CD14-positive monocyte (primary cell): ENCODE measurements at regions not wholly inside any gene's neighbourhood (a gene's known extent, or its start where the extent isn't known, plus 50 kb on each side); places are given as distances from the start of the nearest gene placed in this dataset.

ENCODE experiments used
- DNase-seq, 3 donors: peaks; one replicate each; pipeline ENCODE4 v3.0.0-alpha.2; 2011 to 2022
- H2AFZ ChIP-seq: 2 replicates; pipeline ENCODE4 v1.6.0; 2012; ENCODE audit warnings: mild to moderate bottlenecking, low read depth, low read length, inconsistent platforms; ENCODE audit not compliant: insufficient read depth, poor library complexity, severe bottlenecking
- H3K27ac ChIP-seq, 2 donors: 1 replicate in 1 of 2; 2 replicates in 1 of 2; pipeline ENCODE4 v1.5.1; 2012 to 2013; ENCODE audit warnings: low read length in 2 of 2, control low read depth in 1 of 2, inconsistent platforms in 1 of 2, low read depth in 1 of 2, mild to moderate bottlenecking in 1 of 2
- H3K27me3 ChIP-seq, 2 donors: one replicate each; pipeline versions ENCODE4 v1.6.0 to v1.6.1; 2011 to 2013; ENCODE audit warnings: low read length in 2 of 2; ENCODE audit not compliant: control insufficient read depth in 2 of 2, insufficient read depth in 2 of 2
- H3K36me3 ChIP-seq, 2 donors: replicated peaks in 1 of 2; 1 replicate in 1 of 2; 2 replicates in 1 of 2; pipeline versions ENCODE4 v1.5.1 to v1.6.1; 2012 to 2013; ENCODE audit warnings: low read length in 2 of 2, control low read depth in 1 of 2, inconsistent platforms in 1 of 2, mild to moderate bottlenecking in 1 of 2; ENCODE audit not compliant: insufficient read depth in 2 of 2, control insufficient read depth in 1 of 2
- H3K4me1 ChIP-seq, 2 donors: 1 replicate in 1 of 2; 2 replicates in 1 of 2; pipeline versions ENCODE4 v1.5.1 to v1.6.1; 2012 to 2013; ENCODE audit warnings: low read length in 2 of 2, control low read depth in 1 of 2, inconsistent platforms in 1 of 2, mild to moderate bottlenecking in 1 of 2, moderate library complexity in 1 of 2; ENCODE audit not compliant: insufficient read depth in 2 of 2, control insufficient read depth in 1 of 2
- H3K4me2 ChIP-seq: replicated peaks from 2 replicates; pipeline ENCODE3; 2012; ENCODE audit warnings: low read length, moderate library complexity, mild to moderate bottlenecking; ENCODE audit not compliant: poor library complexity, severe bottlenecking; ENCODE audit errors: extremely low read depth
- H3K4me3 ChIP-seq, 3 experiments: fragments of 200-600 bp in 1 of 3; sonication (generic) in 1 of 3; replicated peaks in 1 of 3; 1 replicate in 2 of 3; 2 replicates in 1 of 3; pipeline ENCODE4 v1.5.1; 2011 to 2013; ENCODE audit warnings: low read length in 3 of 3, mild to moderate bottlenecking in 3 of 3, control low read depth in 2 of 3, low read depth in 2 of 3, inconsistent platforms in 1 of 3, moderate library complexity in 1 of 3
- H3K79me2 ChIP-seq: 2 replicates; pipeline ENCODE4 v1.6.0; 2012; ENCODE audit warnings: mild to moderate bottlenecking, control low read depth, inconsistent platforms, low read length, moderate library complexity; ENCODE audit not compliant: insufficient read depth
- H3K9ac ChIP-seq: 2 replicates; pipeline ENCODE4 v1.6.0; 2017; ENCODE audit warnings: low read length, mild to moderate bottlenecking; ENCODE audit not compliant: insufficient read depth, poor library complexity, severe bottlenecking
- H3K9me3 ChIP-seq, 2 donors: replicated peaks in 1 of 2; 1 replicate in 1 of 2; 2 replicates in 1 of 2; pipeline versions ENCODE4 v1.5.1 to v1.6.1; 2012 to 2013; ENCODE audit warnings: low read length in 2 of 2, control low read depth in 1 of 2; ENCODE audit not compliant: control insufficient read depth in 1 of 2, insufficient read depth in 1 of 2
- H4K20me1 ChIP-seq: 2 replicates; pipeline ENCODE4 v1.6.0; 2012; ENCODE audit warnings: mild to moderate bottlenecking, low read length, control low read depth, moderate library complexity; ENCODE audit not compliant: insufficient read depth
- H3K27ac Mint-ChIP-seq, 7 donors: one replicate each; pipeline ENCODE4 v1.8.0; 2020; ENCODE audit warnings: mild to moderate bottlenecking in 7 of 7, mixed read lengths in 7 of 7, moderate library complexity in 6 of 7, inconsistent platforms in 2 of 7
- H3K27me3 Mint-ChIP-seq, 3 donors: one replicate each; pipeline ENCODE4 v1.8.0; 2021 to 2022; ENCODE audit warnings: low read depth in 3 of 3, mild to moderate bottlenecking in 3 of 3, mixed read lengths in 3 of 3, moderate library complexity in 3 of 3, inconsistent platforms in 1 of 3
- H3K36me3 Mint-ChIP-seq, 2 donors: one replicate each; pipeline ENCODE4 v1.8.0; 2020; ENCODE audit warnings: mixed read lengths in 2 of 2, inconsistent platforms in 1 of 2, mild to moderate bottlenecking in 1 of 2
- H3K4me1 Mint-ChIP-seq: one replicate; pipeline ENCODE4 v1.8.0; 2020; ENCODE audit warnings: mild to moderate bottlenecking, mixed read lengths
- H3K4me3 Mint-ChIP-seq, 2 donors: one replicate each; pipeline ENCODE4 v1.8.0; 2020; ENCODE audit warnings: mild to moderate bottlenecking in 2 of 2, mixed read lengths in 2 of 2, moderate library complexity in 1 of 2
- H3K9me3 Mint-ChIP-seq, 7 donors: one replicate each; pipeline ENCODE4 v1.8.0; 2020 to 2022; ENCODE audit warnings: mixed read lengths in 7 of 7, mild to moderate bottlenecking in 6 of 7, moderate library complexity in 6 of 7, inconsistent platforms in 2 of 7
- WGBS: methylation state at CpG from one replicate; pipeline ENCODE4 v1.1.5; 2013; ENCODE audit warnings: missing lambda C conversion rate; ENCODE audit not compliant: insufficient coverage; 5-methylcytosine and 5-hydroxymethylcytosine counted together
- intact Hi-C, 2 donors: fragments of 100-400 bp; cut with micrococcal nuclease; formaldehyde crosslinking; loops; one replicate each; pipeline versions ENCODE4 v1.15.0 to v1.15.1; 2023
- TF ChIP-seq, protein P1 (sequence below): fragments of 200-600 bp; IDR thresholded peaks from one replicate; pipeline ENCODE4 v1.8.0; 2022; ENCODE audit warnings: antibody characterized with exemption, mild to moderate bottlenecking

DNA sequence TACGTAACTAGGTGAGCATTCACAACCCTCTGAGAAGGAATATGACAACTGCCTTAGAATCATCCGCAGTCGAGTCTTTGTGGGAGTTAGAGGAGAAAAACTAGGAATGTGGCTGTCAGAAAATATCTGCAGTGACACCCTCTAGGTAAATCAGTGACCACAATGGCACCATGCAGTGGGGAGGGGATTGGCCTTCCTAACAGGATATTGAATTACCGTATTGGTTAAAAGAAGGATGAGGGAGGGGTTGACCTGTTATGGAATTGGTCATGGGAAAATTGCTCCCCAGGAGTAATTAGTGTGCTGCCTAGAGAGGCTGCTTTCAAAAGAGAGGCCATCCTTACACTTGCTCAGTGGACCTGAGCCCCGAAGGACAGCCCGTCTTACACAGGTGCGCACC, 205.6 kb upstream of the SOX1 start:
- no peaks in the 10 kb centered on the region for H4K20me1 ChIP-seq
- WGBS: 100% methylated on average over 7 of the region's 7 CpGs
- H3K27me3 ChIP-seq: no peaks in the 10 kb centered on the region
- H3K4me1 ChIP-seq: no peaks in the 10 kb centered on the region
- H3K36me3 ChIP-seq: no peaks in the 10 kb centered on the region
- H3K27ac Mint-ChIP-seq: no peak overlapping the region
- no peak overlapping the region for H3K9ac ChIP-seq
- no peak overlapping the region for H3K4me2 ChIP-seq
- TF ChIP-seq, protein P1, sequence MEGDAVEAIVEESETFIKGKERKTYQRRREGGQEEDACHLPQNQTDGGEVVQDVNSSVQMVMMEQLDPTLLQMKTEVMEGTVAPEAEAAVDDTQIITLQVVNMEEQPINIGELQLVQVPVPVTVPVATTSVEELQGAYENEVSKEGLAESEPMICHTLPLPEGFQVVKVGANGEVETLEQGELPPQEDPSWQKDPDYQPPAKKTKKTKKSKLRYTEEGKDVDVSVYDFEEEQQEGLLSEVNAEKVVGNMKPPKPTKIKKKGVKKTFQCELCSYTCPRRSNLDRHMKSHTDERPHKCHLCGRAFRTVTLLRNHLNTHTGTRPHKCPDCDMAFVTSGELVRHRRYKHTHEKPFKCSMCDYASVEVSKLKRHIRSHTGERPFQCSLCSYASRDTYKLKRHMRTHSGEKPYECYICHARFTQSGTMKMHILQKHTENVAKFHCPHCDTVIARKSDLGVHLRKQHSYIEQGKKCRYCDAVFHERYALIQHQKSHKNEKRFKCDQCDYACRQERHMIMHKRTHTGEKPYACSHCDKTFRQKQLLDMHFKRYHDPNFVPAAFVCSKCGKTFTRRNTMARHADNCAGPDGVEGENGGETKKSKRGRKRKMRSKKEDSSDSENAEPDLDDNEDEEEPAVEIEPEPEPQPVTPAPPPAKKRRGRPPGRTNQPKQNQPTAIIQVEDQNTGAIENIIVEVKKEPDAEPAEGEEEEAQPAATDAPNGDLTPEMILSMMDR: no peak
- no peaks in the 10 kb centered on the region for H3K36me3 Mint-ChIP-seq
- no peak for DNase-seq
- H3K4me1 Mint-ChIP-seq: no peaks in the 10 kb centered on the region
- peaks cover 4 to 33% (median 8%) of the 10 kb centered on the region in 7 donors for H3K9me3 Mint-ChIP-seq
- H3K27ac ChIP-seq: no peak overlapping the region
- no peak overlapping the region for H3K4me3 Mint-ChIP-seq
- intact Hi-C loops: no loop called here
- H3K79me2 ChIP-seq: no peaks in the 10 kb centered on the region
- H3K27me3 Mint-ChIP-seq: peaks cover 0 to 2% (median 0%) of the 10 kb centered on the region in 3 donors
- peaks cover 0 to 10% of the 10 kb centered on the region in 2 donors for H3K9me3 ChIP-seq
- H3K4me3 ChIP-seq: no peak overlapping the region
- no peak overlapping the region for H2AFZ ChIP-seq

DNA sequence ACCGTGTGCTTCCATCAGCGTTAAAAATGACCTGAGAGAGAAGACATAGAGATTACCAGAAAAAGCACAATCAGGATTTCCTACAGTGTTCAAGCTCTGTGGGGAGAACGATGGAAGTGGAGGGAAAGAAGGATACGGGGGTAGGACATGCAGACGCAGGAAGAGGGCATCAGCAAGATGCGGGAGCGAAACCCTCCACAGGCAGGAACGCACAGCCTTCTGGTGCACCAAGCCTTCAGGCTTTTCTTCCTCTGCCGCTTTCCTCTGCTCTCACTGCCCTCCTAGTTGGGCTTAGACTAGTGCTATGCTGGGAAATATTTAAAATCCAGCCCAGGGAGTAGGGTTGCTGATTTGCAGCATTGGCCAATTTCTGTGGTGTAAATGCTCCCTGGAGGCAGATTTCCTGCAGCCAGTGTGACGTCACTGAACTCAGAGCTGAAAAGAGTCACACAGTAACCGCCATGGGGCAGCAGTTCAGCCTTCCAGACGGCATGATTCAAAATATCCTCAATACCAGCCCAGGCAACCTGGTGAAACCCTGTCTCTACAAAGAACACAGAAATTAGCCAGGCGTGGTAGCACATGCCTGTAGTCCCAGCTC, 205.1 kb upstream of the SOX1 start:
- no peaks in the 10 kb centered on the region for H3K4me1 Mint-ChIP-seq
- Histone ChIP-seq H3K4me2 (no peak overlapping the region), H3K36me3 (no peaks in the 10 kb centered on the region), H3K4me1 (no peaks in the 10 kb centered on the region), H3K9ac (no peak overlapping the region), H2AFZ (no peak overlapping the region), H3K27ac (no peak overlapping the region), H3K9me3 (peaks cover 0 to 10% of the 10 kb centered on the region in 2 donors), H4K20me1 (no peaks in the 10 kb centered on the region), H3K4me3 (no peak overlapping the region), H3K27me3 (no peaks in the 10 kb centered on the region), H3K79me2 (no peaks in the 10 kb centered on the region)
- TF ChIP-seq, protein P1: no peak
- H3K4me3 Mint-ChIP-seq: no peak overlapping the region
- no peak overlapping the region for H3K27ac Mint-ChIP-seq
- intact Hi-C loops: no loop called here
- H3K27me3 Mint-ChIP-seq: peaks cover 0 to 2% (median 0%) of the 10 kb centered on the region in 3 donors
- DNase-seq: no peak
- H3K9me3 Mint-ChIP-seq: peaks cover 4 to 34% (median 7%) of the 10 kb centered on the region in 7 donors
- no peaks in the 10 kb centered on the region for H3K36me3 Mint-ChIP-seq
- 86% methylated on average over 6 of the region's 13 CpGs for WGBS
